SK-N-MC (cell line): ENCODE measurements at regions not wholly inside any gene's neighbourhood (a gene's known extent, or its start where the extent isn't known, plus 50 kb on each side); places are given as distances from the start of the nearest gene placed in this dataset.

Experiments used
- DNase-seq: peaks from one replicate; pipeline ENCODE4 v3.0.0-alpha.2; 2011; ENCODE audit warnings: low read depth, low spot score
- H3K27ac ChIP-seq: fragments of 200-600 bp; sonication (generic); 2 replicates; pipeline ENCODE4 v1.5.1; 2016; ENCODE audit warnings: mixed run types
- H3K36me3 ChIP-seq: fragments of 200-600 bp; sonication (generic); 2 replicates; pipeline ENCODE4 v1.6.1; 2017; ENCODE audit warnings: antibody characterized with exemption, low read length, mixed read lengths; ENCODE audit not compliant: insufficient read depth
- H3K4me3 ChIP-seq: fragments of 200-600 bp; sonication (generic); 2 replicates; pipeline ENCODE4 v1.5.1; 2016
- H3K9ac ChIP-seq: fragments of 200-600 bp; sonication (generic); 2 replicates; pipeline ENCODE4 v1.8.0; 2017; ENCODE audit warnings: mixed run types, mixed read lengths; ENCODE audit not compliant: insufficient read length
- H3K9me3 ChIP-seq: fragments of 200-600 bp; sonication (generic); 2 replicates; pipeline ENCODE4 v1.6.1; 2017; ENCODE audit warnings: low read depth, mild to moderate bottlenecking, antibody characterized with exemption, low read length, moderate library complexity, mixed read lengths
- EZH2 ChIP-seq: fragments of 200-600 bp; sonication (generic); IDR thresholded peaks from one replicate; pipeline ENCODE4 v1.6.1; 2017; ENCODE audit warnings: antibody characterized with exemption
- FOXP2 ChIP-seq: optimal IDR thresholded peaks from 2 replicates; pipeline ENCODE3; 2011; ENCODE audit warnings: mild to moderate bottlenecking, moderate library complexity; ENCODE audit not compliant: insufficient read depth; ENCODE audit errors: extremely low read length, control extremely low read depth
- POLR2AphosphoS5 ChIP-seq: IDR thresholded peaks from 2 replicates; pipeline ENCODE4 v1.6.1; 2012; ENCODE audit warnings: mild to moderate bottlenecking, low read depth, low read length, borderline replicate concordance

GRCh38 chr11:134742956-134743819 is 331.1 kb upstream of the B3GAT1 start:
- H3K36me3 ChIP-seq = no peaks in the 10 kb centered on the region
- no peaks in the 10 kb centered on the region for H3K9me3 ChIP-seq
- TF ChIP-seq POLR2AphosphoS5 = no peak
- TF ChIP-seq EZH2 = no peak
- no peak for TF ChIP-seq FOXP2
- peak; percentile 42 for DNase-seq
- H3K9ac ChIP-seq = peak overlapping the region; percentile 33
- peak overlapping the region; percentile 72 for H3K27ac ChIP-seq
- H3K4me3 ChIP-seq = peak overlapping the region; percentile 46

- peak overlapping the region; percentile 46; the same call in 1 of the 2 replicates for H3K4me3 ChIP-seq
- no peaks in the 10 kb centered on the region for H3K36me3 ChIP-seq
- peak overlapping the region; percentile 72 for H3K27ac ChIP-seq
- peak overlapping the region; percentile 33 for H3K9ac ChIP-seq
- peak; percentile 12 for DNase-seq
- no peak for TF ChIP-seq EZH2
- TF ChIP-seq FOXP2 = no peak
- no peak for TF ChIP-seq POLR2AphosphoS5
- H3K9me3 ChIP-seq = no peaks in the 10 kb centered on the region
Observed at GRCh38 chr11:134742224-134742612, 330.2 kb upstream of the B3GAT1 start.

GRCh38 chr11:134741453-134742223 is 329.6 kb upstream of the B3GAT1 start:
- TF ChIP-seq FOXP2 (no peak), EZH2 (no peak), POLR2AphosphoS5 (no peak)
- DNase-seq = no peak
- Histone ChIP-seq H3K9ac (no peak overlapping the region), H3K27ac (peak overlapping the region; percentile 72), H3K4me3 (0 out of 2 replicates have a peak overlapping the region, but pooled peaks have one; percentile 46), H3K36me3 (no peaks in the 10 kb centered on the region), H3K9me3 (no peaks in the 10 kb centered on the region)

- H3K4me3 ChIP-seq = no peak overlapping the region
- H3K9ac ChIP-seq = no peak overlapping the region
- DNase-seq = no peak
- TF ChIP-seq EZH2 = no peak
- no peak overlapping the region for H3K27ac ChIP-seq
- H3K9me3 ChIP-seq = no peaks in the 10 kb centered on the region
- no peaks in the 10 kb centered on the region for H3K36me3 ChIP-seq
Observed at GRCh38 chr11:134740590-134741261, 328.7 kb upstream of the B3GAT1 start.

- H3K4me3 ChIP-seq = no peak overlapping the region
- DNase-seq = no peak
- no peak for TF ChIP-seq FOXP2
- no peak for TF ChIP-seq EZH2
- no peak for TF ChIP-seq POLR2AphosphoS5
- no peaks in the 10 kb centered on the region for H3K9me3 ChIP-seq
- no peak overlapping the region for H3K27ac ChIP-seq
- no peak overlapping the region for H3K9ac ChIP-seq
- H3K36me3 ChIP-seq = no peaks in the 10 kb centered on the region
Observed at GRCh38 chr11:134739136-134739535, 327.1 kb upstream of the B3GAT1 start.

- Histone ChIP-seq H3K9ac (no peak overlapping the region), H3K4me3 (no peak overlapping the region), H3K9me3 (no peaks in the 10 kb centered on the region), H3K27ac (no peak overlapping the region), H3K36me3 (no peaks in the 10 kb centered on the region)
- no peak for TF ChIP-seq EZH2
- no peak for TF ChIP-seq POLR2AphosphoS5
- no peak for TF ChIP-seq FOXP2
- no peak for DNase-seq
Observed at GRCh38 chr11:134738581-134738980, 326.5 kb upstream of the B3GAT1 start.

GRCh38 chr11:134737563-134738510 is 325.8 kb upstream of the B3GAT1 start:
- DNase-seq = no peak
- Histone ChIP-seq H3K4me3 (no peak overlapping the region), H3K36me3 (no peaks in the 10 kb centered on the region), H3K9me3 (no peaks in the 10 kb centered on the region), H3K9ac (no peak overlapping the region), H3K27ac (no peak overlapping the region)
- TF ChIP-seq FOXP2 (no peak), POLR2AphosphoS5 (no peak), EZH2 (no peak)
